ENCODE measurements at regions not wholly inside any gene's neighbourhood (a gene's known extent, or its start where the extent isn't known, plus 50 kb on each side); places are given as distances from the start of the nearest gene placed in this dataset.
A peak's percentile ranks its signal among the peaks of the same experiment; 100 is the strongest.

- FAIRE-seq: no peak
- Histone ChIP-seq H3K4me3 (ENCODE audit: low read depth, low read length) (no peak overlapping the region), H3K36me3 (ENCODE audit: control insufficient read depth, insufficient read depth, low read length) (no peaks in the 10 kb centered on the region), H3K27me3 (ENCODE audit: control insufficient read depth, insufficient read depth, low read length) (no peaks in the 10 kb centered on the region)
- TF ChIP-seq CTCF (IDR thresholded peaks at IDR 0.05; ENCODE audit: insufficient read depth, low read length, severe bottlenecking): no peak
- DNase-seq (ENCODE audit: low read depth): no peak
Observed at GRCh38 chr16:85349365-85350145, 237.3 kb upstream of the CIBAR2 start.

GRCh38 chr16:85350146-85350728 is 238.0 kb upstream of the CIBAR2 start:
- TF ChIP-seq CTCF (IDR thresholded peaks at IDR 0.05; ENCODE audit: insufficient read depth, low read length, severe bottlenecking): no peak
- DNase-seq (ENCODE audit: low read depth): peak; percentile 69
- no peak for FAIRE-seq

GRCh38 chr16:85350973-85351372 is 238.7 kb upstream of the CIBAR2 start:
- DNase-seq (ENCODE audit: low read depth) (peak; percentile 96), FAIRE-seq (peak; percentile 62)
- no peaks in the 10 kb centered on the region for H3K36me3 ChIP-seq (ENCODE audit: control insufficient read depth, insufficient read depth, low read length)
- no peak overlapping the region for H3K4me3 ChIP-seq (ENCODE audit: low read depth, low read length)
- H3K27me3 ChIP-seq (ENCODE audit: control insufficient read depth, insufficient read depth, low read length): no peaks in the 10 kb centered on the region
- no peak for TF ChIP-seq CTCF (IDR thresholded peaks at IDR 0.05; ENCODE audit: insufficient read depth, low read length, severe bottlenecking)

More at GRCh38 chr16:85350146-85350728, 238.0 kb upstream of the CIBAR2 start:
- Histone ChIP-seq H3K36me3 (ENCODE audit: control insufficient read depth, insufficient read depth, low read length) (no peaks in the 10 kb centered on the region), H3K27me3 (ENCODE audit: control insufficient read depth, insufficient read depth, low read length) (no peaks in the 10 kb centered on the region), H3K4me3 (ENCODE audit: low read depth, low read length) (no peak overlapping the region)

- FAIRE-seq: no peak
- Histone ChIP-seq H3K4me3 (ENCODE audit: low read depth, low read length) (no peak overlapping the region), H3K36me3 (ENCODE audit: control insufficient read depth, insufficient read depth, low read length) (no peaks in the 10 kb centered on the region), H3K27me3 (ENCODE audit: control insufficient read depth, insufficient read depth, low read length) (no peaks in the 10 kb centered on the region)
- no peak for TF ChIP-seq CTCF (IDR thresholded peaks at IDR 0.05; ENCODE audit: insufficient read depth, low read length, severe bottlenecking)
- no peak for DNase-seq (ENCODE audit: low read depth)
Observed at GRCh38 chr16:85353013-85353412, 240.7 kb upstream of the CIBAR2 start.

- FAIRE-seq (peak; percentile 36), DNase-seq (ENCODE audit: low read depth) (peak; percentile 69)
- Histone ChIP-seq H3K36me3 (ENCODE audit: control insufficient read depth, insufficient read depth, low read length) (no peaks in the 10 kb centered on the region), H3K4me3 (ENCODE audit: low read depth, low read length) (no peak overlapping the region), H3K27me3 (ENCODE audit: control insufficient read depth, insufficient read depth, low read length) (no peaks in the 10 kb centered on the region)
- no peak for TF ChIP-seq CTCF (IDR thresholded peaks at IDR 0.05; ENCODE audit: insufficient read depth, low read length, severe bottlenecking)
Observed at GRCh38 chr16:85353839-85354685, 241.8 kb upstream of the CIBAR2 start.

Data from bronchial epithelial cell (primary cell).